ENCODE measurements at regions not wholly inside any gene's neighbourhood (a gene's known extent, or its start where the extent isn't known, plus 50 kb on each side); places are given as distances from the start of the nearest gene placed in this dataset.
"Not testable (repeated sequence)": the region's sequence is repeated elsewhere in the genome, so short reads cannot be mapped to it uniquely, and the experiment has no call there.

DNA sequence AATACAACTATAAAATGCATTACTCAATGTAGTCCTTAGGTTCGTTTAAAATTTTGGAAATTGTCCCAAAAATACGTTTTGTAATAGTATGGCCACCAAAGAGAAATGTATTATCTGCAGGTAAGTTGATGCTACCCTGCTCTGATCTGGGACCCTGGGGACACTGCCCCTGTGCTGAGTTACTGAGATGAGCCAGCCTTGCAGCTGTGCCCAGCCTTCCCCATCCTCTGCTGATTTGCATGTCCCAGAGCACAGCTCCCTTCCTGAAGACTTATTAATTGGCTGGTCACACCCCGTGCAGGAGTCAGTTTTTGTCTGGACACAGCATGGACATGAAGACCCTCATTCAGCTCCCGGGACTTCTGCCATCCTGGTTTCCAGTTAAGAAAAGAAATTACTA is 1203.5 kb downstream of the RPIA start:
- TF ChIP-seq POLR2A, CTCF (IDR thresholded peaks at IDR 0.05): not testable (repeated sequence)

All from adrenal gland (tissue), 5 donors.